HG03025 (cell line): ENCODE measurements at regions not wholly inside any gene's neighbourhood (a gene's known extent, or its start where the extent isn't known, plus 50 kb on each side); places are given as distances from the start of the nearest gene placed in this dataset.

Experiments
- ATAC-seq: cut with Tn5 transposase; IDR thresholded peaks from one replicate; pipeline ENCODE4 v1.9.1; 2021; ENCODE audit warnings: mild to moderate bottlenecking, moderate library complexity; ENCODE audit not compliant: unreplicated experiment, low FRiP score

DNA sequence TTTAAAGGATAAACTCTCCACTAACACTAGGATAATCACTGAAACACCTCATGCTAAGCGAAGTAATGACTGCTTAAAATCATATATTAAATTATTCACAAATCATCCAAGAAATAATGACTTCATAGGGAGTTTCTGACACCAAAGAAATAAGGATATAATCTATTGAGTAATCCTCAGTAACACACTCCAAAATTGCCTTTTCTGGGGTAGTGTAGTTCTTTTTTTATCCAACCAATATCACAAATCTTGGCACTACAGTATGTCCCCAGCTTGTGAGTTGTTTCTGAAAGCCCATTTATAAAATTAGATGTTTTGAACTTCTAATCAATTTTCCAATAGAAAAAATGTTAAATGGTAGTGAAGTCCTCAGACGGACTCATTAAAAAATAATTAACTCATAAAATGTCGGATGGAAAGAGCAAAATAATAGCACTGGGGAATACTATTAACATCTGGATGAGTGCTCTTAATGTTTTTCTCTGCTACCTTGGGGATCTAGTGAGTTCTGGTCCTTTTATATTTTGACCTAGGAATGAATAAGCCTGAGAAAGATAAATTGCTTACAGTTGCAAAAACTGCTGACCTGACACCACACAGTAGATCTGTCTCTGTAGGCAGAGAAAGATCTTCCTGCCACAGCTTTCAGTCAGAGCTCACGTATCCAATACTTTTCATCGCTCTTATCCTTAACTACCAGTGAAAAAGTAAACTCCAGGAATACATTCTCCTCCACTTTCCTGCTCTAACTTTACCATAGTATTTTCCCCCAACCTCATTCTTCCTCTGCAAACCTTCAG, 618.5 kb upstream of the ANKRD30A start:
- no peak for ATAC-seq

DNA sequence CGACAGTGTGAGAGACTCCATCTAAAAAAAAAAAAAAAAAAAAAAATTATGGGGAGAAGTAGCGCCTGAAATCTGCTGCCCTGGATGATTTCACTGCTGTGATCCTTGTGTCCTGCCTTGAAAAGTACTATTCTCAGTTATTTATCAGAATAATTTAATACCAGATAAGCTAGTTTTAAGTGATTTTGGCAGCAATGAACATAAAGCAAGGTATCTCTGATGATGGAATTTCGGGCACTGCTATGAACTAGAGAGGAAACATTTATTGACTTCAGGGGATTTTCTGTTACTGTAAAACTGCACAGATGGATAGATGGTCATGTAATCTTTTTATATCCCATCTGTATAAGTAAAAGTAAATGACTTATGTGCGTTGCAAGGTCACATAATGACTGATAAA, 619.1 kb upstream of the ANKRD30A start:
- no peak for ATAC-seq

DNA sequence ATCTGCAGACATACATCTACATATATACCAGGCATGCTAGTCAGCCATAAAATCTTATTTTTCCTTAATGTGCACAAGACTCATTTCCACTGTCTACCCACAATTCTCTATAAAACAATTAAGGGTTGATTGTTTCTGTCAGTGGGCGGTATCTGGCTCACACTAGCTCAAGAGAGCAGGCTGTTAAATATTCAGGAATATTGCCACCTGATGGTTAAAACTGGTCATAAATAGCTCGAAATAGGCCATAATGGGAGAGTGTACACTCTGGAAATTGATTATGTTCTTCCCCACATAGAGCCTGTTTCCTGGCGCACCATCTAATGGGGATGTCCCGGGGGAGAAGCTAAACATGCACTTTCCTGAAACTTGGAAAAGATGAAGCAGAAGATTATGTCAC, 620.6 kb upstream of the ANKRD30A start:
- no peak for ATAC-seq

DNA sequence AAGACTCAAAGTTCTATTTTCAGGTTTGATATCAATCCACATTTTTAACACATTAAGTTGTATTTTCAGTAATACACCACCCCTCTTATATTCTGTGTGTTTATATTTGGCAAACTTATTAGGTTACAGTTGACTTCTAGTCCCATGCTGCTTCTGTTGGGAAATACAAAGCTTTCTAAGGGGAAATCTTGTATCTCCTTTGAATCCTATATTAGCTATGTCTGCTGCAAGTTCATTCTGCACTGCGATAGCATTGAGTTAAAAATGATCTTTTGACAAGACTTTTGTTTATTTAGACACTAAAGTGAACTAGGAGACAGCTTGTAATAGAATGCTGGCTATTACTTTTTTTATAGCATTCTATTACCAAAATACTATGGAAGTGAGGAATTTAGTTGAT, 625.1 kb upstream of the ANKRD30A start:
- no peak for ATAC-seq

DNA sequence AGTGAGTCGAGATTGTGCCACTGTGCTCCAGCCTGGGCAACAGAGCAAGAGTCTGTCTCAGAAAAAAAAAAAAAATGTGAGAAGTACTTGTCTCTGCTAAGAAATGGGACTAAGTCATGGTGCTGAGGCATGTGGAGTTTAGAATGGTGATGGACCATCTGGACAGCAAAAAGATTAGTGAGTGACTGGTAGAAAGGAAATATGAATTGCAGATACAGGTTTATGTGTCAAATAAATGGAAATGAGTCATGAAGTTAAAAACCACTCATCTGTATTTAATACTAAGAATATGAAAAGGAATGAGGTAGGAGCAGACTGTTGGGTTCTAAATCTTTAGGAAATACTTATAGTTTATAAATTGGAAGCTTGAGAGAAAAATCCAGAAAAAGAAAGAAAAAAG, 625.7 kb upstream of the ANKRD30A start:
- no peak for ATAC-seq

DNA sequence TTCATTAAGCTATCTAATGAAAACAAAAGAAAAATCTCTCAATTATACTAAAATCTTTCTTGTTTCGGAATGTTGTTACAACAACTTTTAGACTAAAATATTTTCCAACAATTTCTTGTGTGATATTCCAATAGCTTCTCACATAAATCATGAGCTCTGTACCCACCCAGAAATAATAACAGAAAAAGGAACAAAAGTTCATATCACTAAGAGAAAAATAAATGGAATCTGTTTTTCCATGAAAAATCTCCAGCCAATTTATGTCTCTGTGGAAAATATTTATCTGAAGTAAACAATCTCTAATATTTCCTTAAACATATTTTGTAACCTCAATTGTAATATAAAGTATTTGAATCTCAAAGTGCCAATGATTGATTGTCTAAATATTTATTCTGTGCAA, 628.6 kb upstream of the ANKRD30A start:
- ATAC-seq: no peak

DNA sequence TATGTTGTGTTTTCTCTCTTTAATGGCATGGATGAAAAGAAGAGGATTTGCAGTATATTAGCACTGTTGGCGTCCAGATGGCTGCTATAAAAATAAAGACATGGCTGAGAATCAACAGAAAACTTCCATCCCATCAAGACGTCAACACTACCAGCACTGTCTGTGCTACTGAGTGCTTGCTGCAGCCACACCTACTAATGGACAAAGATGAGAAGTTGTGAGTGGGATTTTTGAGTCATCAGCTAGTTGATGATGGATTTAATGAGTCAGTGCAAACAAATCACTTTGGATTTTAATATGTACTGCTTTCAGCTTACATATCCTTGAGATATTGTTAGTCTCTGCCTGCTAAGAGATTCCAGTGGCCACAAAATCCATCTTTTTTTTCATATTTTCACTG, 631.0 kb upstream of the ANKRD30A start:
- no peak for ATAC-seq

DNA sequence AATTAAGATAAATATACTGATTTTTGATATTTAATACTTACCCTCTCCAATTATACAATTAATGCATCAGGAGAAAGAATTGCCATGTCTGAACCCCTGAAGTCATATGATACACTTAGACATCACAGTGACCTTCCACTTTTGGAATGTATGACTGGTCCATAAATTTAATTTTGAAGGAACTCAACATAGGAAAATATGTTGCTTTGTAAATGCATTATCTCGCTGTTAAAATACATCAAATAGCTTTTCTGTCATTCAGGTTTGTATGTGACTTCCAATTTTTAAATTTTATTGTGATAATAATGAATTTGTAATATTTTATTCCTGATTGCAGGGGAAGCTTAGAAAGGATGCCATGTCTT, 631.9 kb upstream of the ANKRD30A start:
- no peak for ATAC-seq

DNA sequence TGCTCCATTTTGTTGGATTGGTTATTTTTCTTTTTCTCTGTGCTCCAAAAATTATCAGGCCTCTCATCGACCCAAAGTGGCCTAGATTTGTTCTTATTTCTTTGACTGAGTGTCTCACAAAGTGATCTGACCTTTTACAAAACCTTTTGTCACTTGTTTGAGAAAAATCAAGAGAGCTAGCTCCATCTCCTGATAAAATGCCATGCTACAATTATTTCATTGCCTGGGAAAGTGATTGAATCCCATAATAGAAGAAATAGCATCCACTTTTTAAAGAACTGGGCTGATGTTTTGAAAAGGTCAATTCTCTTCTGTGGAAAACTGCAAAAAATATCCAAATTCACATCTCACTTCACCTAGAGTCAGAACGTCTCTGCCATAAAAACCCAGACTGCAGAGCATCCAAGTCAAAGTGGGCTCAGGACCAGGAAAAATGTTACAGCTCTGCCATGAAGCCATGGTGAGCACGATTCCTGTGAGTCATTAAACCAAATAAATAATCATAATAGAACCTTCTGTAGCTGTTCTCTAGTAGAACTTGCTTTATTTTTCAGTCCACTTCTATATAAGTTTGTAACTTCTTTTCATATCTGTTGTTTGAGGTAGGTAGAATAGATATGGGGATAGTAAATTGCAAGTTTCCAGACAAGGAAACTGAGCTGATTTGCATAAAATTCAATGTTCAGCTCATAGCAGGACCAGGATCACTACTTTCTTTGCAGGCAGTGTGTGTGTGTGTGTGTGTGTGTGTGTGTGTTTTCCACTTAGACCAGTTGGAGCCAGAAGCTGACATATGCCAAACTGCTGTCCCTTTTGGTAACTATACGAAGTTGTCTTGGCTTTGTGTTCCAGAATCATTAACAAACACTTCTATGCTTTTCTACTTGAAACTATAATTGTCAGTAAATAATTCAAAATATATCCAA, 632.5 kb upstream of the ANKRD30A start:
- no peak for ATAC-seq

DNA sequence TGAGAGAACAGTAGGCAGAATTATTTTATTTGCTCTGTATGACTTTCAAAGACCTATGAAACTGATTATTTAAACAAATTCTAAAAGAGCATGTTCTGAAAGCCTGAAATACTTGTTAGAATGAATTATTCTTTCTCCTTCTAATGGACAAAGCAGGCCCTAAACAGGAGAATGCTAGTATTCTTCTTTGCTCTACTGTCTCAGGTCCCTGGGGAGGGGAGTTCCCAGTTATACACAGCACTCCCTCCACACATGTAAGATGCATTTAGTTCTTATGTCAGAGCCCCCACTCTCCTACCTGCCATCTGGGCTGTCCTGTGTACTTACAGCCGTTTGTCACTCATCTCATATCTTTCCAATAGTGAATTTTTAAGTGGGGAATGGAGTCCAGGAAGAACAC, 633.5 kb upstream of the ANKRD30A start:
- no peak for ATAC-seq

DNA sequence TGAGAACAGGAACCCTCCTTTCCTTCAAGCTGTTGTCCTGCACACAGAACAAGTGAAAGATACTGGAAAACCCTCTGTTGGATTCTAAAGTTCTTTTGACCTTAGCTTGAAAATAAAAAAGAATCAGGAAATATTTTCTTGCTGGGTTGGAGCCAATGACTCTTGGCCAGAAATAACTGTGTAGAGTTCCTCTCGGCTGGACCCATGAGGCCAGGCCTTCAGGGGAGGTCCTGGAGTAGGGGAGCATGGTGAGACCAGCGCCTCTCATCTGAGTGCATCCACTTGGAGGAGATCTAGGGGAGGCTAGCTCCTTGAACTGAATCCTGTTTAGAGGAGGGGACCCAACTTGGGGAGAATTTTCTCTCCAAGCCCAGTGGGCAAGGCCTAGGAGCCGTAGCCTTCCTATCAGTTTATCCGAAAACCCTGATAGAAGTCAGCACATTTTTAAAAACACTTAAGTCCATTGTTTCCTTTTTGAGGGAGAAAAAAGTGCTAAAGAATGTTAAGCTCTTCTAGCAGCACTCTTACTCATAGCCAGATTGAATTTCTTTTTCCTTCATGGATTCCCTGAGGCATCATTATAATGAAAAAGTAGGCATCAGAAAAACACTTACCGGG, 635.7 kb upstream of the ANKRD30A start:
- no peak for ATAC-seq

DNA sequence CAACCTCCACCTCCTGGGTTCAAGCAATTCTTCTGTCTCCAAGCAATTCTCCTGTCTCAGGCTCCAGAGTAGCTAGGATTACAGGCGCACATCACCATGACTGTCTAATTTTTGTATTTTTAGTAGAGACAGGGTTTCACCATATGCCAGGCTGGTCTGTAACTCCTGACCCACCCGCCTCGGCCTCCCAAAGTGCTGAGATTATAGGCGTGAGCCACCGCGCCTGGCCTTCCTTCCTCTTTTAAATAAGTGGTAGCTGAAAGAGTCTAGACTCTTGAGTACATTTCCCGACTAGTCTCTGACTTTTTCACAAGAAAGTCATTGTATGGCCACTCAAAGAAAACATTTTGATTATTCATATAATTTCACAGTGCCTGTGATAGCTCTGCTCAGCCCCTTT, 636.2 kb upstream of the ANKRD30A start:
- no peak for ATAC-seq

DNA sequence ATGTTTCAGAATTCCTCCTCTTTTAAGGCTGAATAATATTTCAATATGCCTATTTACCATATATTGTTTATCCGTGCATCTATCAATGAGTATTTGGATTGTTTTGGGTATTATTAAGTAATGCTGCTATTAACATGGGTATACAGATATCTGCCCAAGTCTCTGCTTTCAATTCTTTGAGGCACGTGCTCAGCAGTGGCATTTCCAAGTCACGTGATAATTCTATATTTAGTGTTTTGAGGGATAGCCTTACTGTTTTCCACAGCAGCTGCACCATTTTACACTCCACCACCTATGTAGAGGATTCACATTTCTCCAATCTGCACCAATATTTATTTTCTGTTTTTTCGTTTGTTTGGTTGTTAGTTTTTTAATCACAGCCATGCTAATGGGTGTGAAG, 636.8 kb upstream of the ANKRD30A start:
- no peak for ATAC-seq

DNA sequence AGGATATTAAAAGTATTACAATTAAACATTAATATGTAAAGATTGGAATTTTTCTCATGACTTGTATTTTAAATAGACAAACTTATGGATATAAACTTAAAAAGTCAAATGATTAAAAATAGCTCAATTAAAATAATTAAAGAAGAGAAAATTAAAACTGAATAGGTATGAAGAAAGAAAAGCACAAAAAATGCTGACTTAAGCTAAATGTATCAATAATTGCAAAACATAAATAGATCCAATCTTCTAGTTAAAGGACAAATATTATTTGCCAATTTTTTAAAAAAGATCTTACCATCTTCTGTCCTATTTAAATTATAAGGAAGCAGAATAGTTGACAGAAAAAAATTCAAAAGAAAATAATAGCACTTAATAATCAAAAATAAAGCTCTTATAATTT, 646.3 kb upstream of the ANKRD30A start:
- ATAC-seq: no peak

DNA sequence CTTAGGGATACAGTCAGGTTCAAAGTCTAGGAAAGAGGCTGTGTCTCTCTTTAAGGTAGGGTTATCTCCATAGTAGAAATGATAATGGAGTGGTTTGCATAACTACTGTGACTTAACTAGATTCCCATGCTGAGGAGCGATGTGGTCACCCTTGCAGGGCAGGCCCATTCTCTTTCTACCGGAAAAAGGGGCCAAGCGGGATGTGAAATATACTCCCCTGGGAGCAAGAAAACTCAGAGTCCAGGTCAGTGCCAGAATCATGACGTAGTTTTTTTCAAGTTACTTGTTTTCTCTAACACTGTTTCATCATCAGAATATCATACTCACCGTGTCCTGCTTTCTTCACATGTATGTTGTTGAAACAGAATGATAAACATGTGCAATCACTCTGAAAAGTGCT, 649.0 kb upstream of the ANKRD30A start:
- ATAC-seq: no peak

DNA sequence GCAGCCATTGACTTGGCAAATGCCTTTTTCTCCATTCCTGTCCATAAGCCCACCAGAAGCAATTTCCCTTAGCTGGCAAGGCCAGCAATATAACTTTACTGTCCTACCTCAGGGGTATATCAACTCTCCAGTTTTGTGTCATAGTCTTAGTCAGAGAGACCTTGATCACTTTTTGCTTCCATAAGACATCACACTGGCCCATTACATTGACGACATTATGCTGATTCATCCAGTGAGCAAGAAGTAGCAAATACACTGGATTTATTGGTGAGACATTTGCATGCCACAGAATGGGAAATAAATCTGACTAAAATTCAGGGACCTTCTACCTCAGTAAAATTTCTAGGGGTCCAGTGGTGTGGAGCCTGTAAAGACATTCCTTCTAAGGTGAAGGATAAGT, 649.7 kb upstream of the ANKRD30A start:
- no peak for ATAC-seq

DNA sequence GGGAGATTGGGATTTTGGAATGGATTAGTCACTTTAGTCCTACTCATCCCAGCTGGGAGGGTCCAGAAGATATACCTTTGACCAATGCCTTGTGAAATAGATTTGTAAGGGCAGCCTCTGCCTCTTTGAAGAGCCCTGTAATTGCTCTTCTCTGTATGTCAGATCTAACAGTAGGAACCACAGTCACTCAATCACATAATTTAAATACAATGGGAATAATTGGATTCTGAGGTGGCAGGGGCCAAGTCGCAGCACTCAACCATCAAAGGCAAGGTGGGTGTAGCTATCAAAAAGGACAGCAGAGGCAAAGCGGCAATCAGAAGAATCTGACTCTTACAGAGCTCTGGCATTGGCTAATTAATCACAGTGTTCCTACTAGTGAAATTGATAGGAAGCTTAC, 650.9 kb upstream of the ANKRD30A start:
- no peak for ATAC-seq

DNA sequence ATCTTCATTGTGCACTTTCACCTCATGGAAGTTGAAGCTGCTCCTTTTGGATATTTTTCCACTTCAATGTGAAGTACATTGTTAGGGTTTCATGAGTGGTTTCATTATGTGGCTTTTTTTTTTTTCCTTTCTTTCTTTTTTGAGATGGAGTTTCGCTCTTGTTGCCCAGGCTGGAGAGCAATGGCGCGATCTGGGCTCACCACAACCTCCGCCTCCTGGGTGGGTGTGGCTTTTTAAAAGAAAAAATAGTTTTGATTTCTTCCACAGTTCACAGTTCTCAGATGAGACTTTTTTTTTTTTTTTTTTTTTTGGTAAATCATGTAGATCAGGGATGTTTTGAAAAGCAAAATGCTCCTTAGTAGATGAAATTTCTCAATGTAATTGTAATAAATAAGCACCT, 652.3 kb upstream of the ANKRD30A start:
- no peak for ATAC-seq

DNA sequence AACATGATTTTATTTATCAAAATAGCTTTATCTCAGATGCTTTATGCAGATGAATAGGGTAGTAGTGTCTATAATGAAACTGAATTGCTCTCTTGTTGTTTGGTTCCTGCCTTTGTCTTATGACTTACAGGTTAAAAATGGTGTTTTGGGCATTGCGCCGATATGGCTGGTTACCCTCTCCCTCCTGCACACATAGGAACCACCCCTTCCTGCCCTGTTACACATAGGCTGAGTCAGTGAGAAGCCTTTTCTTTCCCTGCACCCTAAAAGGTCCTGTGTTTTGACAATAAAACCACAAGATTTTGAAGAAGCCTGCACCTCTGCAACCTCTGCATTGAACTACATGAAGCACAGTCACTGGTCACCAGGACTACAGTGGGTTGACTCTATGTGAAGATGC, 655.8 kb upstream of the ANKRD30A start:
- ATAC-seq: no peak

DNA sequence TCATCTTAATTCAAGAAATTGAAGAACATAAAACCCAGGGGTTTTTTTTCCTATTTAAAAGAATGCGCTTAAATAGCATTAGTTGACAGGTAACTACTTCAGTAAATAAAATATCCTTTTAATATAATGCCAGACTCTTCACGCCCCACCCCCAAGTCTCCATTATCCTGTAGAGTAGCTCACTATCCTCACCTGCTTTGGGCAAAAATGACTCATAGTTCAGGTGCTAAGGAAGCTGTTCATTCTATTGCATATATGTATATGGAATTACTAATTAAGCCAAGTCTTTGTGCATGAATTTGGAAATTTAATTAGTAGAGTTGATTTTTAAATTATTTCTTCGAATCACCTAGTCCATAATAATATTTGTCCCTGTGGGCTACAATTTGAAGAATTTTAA, 656.8 kb upstream of the ANKRD30A start:
- ATAC-seq: no peak

DNA sequence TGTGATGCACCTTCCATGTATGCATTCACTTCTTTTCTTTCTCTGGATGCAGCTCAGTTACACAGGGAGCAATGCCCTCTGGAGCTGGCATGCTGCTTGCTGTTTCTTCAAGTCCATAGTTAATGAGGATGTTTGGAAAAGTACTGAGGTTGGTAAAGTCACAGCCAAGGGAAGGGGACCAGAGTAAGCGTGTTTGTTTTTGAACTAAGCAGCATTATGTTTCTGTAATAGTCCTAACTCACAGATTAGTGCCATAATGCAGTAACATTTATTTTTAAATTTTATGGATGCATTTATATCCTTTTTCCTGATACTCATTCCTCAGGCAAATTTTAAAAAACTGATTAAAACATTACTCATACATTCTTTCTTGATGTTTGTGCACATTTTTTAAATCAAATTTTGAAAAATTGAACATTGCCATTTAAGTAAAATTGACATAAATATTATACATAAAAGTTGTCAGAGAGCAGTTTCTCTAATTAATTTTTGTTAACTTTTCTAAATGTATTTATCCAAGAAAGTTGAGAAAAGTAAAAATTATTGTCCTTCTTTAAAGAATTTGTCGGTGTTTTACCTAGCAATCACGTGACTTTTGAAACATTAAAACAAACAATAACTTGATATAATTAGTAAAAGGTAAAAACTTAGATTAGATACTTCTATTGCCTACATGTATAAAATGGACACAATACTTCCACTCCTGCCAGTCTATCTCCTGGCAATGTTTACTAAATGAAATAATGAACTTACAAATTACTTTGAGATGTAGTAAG, 659.6 kb upstream of the ANKRD30A start:
- no peak for ATAC-seq
